ENCODE measurements at regions not wholly inside any gene's neighbourhood (a gene's known extent, or its start where the extent isn't known, plus 50 kb on each side); places are given as distances from the start of the nearest gene placed in this dataset.

- Histone ChIP-seq H3K79me1 (ENCODE audit: insufficient read depth, low read depth, low read length, poor library complexity, severe bottlenecking) (no peaks in the 10 kb centered on the region), H3K27ac (ENCODE audit: insufficient read length, low read depth, low read length) (no peak overlapping the region), H3K27me3 (ENCODE audit: insufficient read depth, low read length) (no peaks in the 10 kb centered on the region), H2BK15ac (ENCODE audit: low read depth, low read length) (no peak overlapping the region), H3T11ph (ENCODE audit: low read length) (no peak overlapping the region), H2BK5ac (ENCODE audit: insufficient read length, low read length) (no peak overlapping the region), H2AFZ (ENCODE audit: low read length) (no peak overlapping the region), H3K9ac (ENCODE audit: extremely low read depth, insufficient read length, low read length) (no peak overlapping the region), H3K23me2 (ENCODE audit: insufficient read length, low read depth, low read length, poor library complexity, severe bottlenecking) (no peaks in the 10 kb centered on the region), H4K5ac (ENCODE audit: insufficient read length, low read depth, low read length) (no peak overlapping the region), H4K91ac (ENCODE audit: insufficient read length, low read depth, low read length) (no peak overlapping the region), H3K4me2 (ENCODE audit: insufficient read depth, insufficient read length, low read length) (no peak overlapping the region), H2BK120ac (ENCODE audit: low read depth, low read length, poor library complexity, severe bottlenecking) (no peak overlapping the region), H4K20me1 (ENCODE audit: control insufficient read depth, insufficient read depth, insufficient read length) (no peaks in the 10 kb centered on the region), H2BK12ac (ENCODE audit: insufficient read length, low read depth, low read length) (no peak overlapping the region), H3K4ac (ENCODE audit: low read depth, low read length) (no peak overlapping the region), H3K14ac (ENCODE audit: insufficient read depth, low read length) (no peak overlapping the region), H3K4me1 (ENCODE audit: insufficient read depth, low read length) (no peaks in the 10 kb centered on the region), H3K23ac (ENCODE audit: insufficient read length, low read depth, low read length) (no peak overlapping the region), H3K56ac (ENCODE audit: insufficient read length, low read depth, low read length) (no peak overlapping the region), H3K79me2 (ENCODE audit: insufficient read depth, low read length) (no peaks in the 10 kb centered on the region), H3K9me3 (ENCODE audit: control insufficient read depth, low read depth, low read length) (no peaks in the 10 kb centered on the region), H2BK20ac (ENCODE audit: low read depth, low read length, poor library complexity, severe bottlenecking) (no peak overlapping the region), H3K18ac (ENCODE audit: insufficient read length, low read depth, low read length) (no peak overlapping the region), H4K8ac (replicated peaks; ENCODE audit: insufficient read length, low read depth, low read length) (no peak overlapping the region), H2AK5ac (ENCODE audit: insufficient read length, low read length) (no peak overlapping the region)
- no CpG with 5 or more reads among the region's 2 CpGs for WGBS (ENCODE audit: extremely low coverage, insufficient read length, low lambda C conversion rate)
- TF ChIP-seq, protein P1, sequence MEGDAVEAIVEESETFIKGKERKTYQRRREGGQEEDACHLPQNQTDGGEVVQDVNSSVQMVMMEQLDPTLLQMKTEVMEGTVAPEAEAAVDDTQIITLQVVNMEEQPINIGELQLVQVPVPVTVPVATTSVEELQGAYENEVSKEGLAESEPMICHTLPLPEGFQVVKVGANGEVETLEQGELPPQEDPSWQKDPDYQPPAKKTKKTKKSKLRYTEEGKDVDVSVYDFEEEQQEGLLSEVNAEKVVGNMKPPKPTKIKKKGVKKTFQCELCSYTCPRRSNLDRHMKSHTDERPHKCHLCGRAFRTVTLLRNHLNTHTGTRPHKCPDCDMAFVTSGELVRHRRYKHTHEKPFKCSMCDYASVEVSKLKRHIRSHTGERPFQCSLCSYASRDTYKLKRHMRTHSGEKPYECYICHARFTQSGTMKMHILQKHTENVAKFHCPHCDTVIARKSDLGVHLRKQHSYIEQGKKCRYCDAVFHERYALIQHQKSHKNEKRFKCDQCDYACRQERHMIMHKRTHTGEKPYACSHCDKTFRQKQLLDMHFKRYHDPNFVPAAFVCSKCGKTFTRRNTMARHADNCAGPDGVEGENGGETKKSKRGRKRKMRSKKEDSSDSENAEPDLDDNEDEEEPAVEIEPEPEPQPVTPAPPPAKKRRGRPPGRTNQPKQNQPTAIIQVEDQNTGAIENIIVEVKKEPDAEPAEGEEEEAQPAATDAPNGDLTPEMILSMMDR (conservative IDR thresholded peaks at IDR 0.05) = no peak
- DNase-seq = no peak
- Mint-ChIP-seq H3K27ac (no peak overlapping the region), H3K36me3 (ENCODE audit: insufficient read depth in 1 of 3, low read depth in 3 of 3) (no peaks in the 10 kb centered on the region), H3K9me3 (peaks cover 0 to 2% of the 10 kb centered on the region in 2 experiments; a peak in 2 of 5 replicates), H3K4me3 (no peak overlapping the region), H3K27me3 (ENCODE audit: low read depth) (peaks cover 6% of the 10 kb centered on the region; the same call in 1 of the 2 replicates), H3K4me1 (peaks cover 5 to 6% of the 10 kb centered on the region in 2 experiments; a peak in 3 of 4 replicates)
These were observed 191.3 kb upstream of the PFKP start for GRCh38 chr10:2876032-2876431.
